ENCODE measurements at regions not wholly inside any gene's neighbourhood (a gene's known extent, or its start where the extent isn't known, plus 50 kb on each side); places are given as distances from the start of the nearest gene placed in this dataset.

GRCh38 chr2:45319683-45320455 lies 291.2 kb downstream of the SRBD1 start:
- Histone ChIP-seq H3K4me1 (ENCODE audit: control insufficient read depth, insufficient read depth, low read length) (no peaks in the 10 kb centered on the region), H3K9me3 (ENCODE audit: control insufficient read depth, insufficient read depth, low read depth, low read length) (no peaks in the 10 kb centered on the region; the same call in 1 of the 2 replicates), H3K36me3 (ENCODE audit: control insufficient read depth in 2 of 2, insufficient read depth in 1 of 2, low read length in 2 of 2) (no peaks in the 10 kb centered on the region), H3K4me3 (ENCODE audit: low read depth, low read length) (no peak overlapping the region), H3K27ac (ENCODE audit: extremely low read depth, low read depth, low read length) (no peak overlapping the region)
- TF ChIP-seq SCRT1 (tag by site-specific recombination; IDR thresholded peaks at IDR 0.05; ENCODE audit: borderline replicate concordance) (no peak), ZNF660 (tag by site-specific recombination; IDR thresholded peaks at IDR 0.05) (no peak), ZNF10 (tag by site-specific recombination; IDR thresholded peaks at IDR 0.05) (no peak), ZNF146 (tag by site-specific recombination; IDR thresholded peaks at IDR 0.05) (no peak), HOXA7 (CRISPR knock-in tag; IDR thresholded peaks at IDR 0.05; ENCODE audit: borderline replicate concordance) (no peak), KLF9 (tag by site-specific recombination; IDR thresholded peaks at IDR 0.05; ENCODE audit: low read depth) (no peak), ZIC2 (tag by site-specific recombination; IDR thresholded peaks at IDR 0.05) (no peak)
- ChIA-PET CTCF (no interaction called here), POLR2A (no interaction called here)

GRCh38 chr2:45318686-45319085 lies 292.4 kb downstream of the SRBD1 start:
- POLR2A ChIA-PET: no interaction called here
- Histone ChIP-seq H3K4me1 (ENCODE audit: control insufficient read depth, insufficient read depth, low read length) (no peaks in the 10 kb centered on the region), H3K27ac (ENCODE audit: extremely low read depth, low read depth, low read length) (no peak overlapping the region), H3K36me3 (ENCODE audit: control insufficient read depth in 2 of 2, insufficient read depth in 1 of 2, low read length in 2 of 2) (no peaks in the 10 kb centered on the region), H3K4me3 (ENCODE audit: low read depth, low read length) (no peak overlapping the region), H3K9me3 (ENCODE audit: control insufficient read depth, insufficient read depth, low read depth, low read length) (no peaks in the 10 kb centered on the region)
- CTCF ChIA-PET: no interaction called here
- TF ChIP-seq SCRT2 (tag by site-specific recombination; IDR thresholded peaks at IDR 0.05): no peak
- no peak for TF ChIP-seq ZNF555 (tag by site-specific recombination; conservative IDR thresholded peaks at IDR 0.05)
- no peak for TF ChIP-seq ZNF639 (tag by site-specific recombination; IDR thresholded peaks at IDR 0.05)
- no peak for TF ChIP-seq KLF7 (tag by site-specific recombination; IDR thresholded peaks at IDR 0.05; ENCODE audit: borderline replicate concordance)
- no peak for TF ChIP-seq OVOL3 (tag by site-specific recombination; IDR thresholded peaks at IDR 0.05)
- TF ChIP-seq BCL6B (tag by site-specific recombination; IDR thresholded peaks at IDR 0.05): no peak
- no peak for TF ChIP-seq GLI2 (tag by site-specific recombination; IDR thresholded peaks at IDR 0.05; ENCODE audit: borderline replicate concordance, low read depth)
- no peak for TF ChIP-seq ZNF324 (tag by site-specific recombination; IDR thresholded peaks at IDR 0.05)
- TF ChIP-seq ZNF366 (tag by site-specific recombination; conservative IDR thresholded peaks at IDR 0.05): no peak
- TF ChIP-seq ZNF24 (tag by site-specific recombination; IDR thresholded peaks at IDR 0.05): no peak
- no peak for TF ChIP-seq ZNF18 (tag by site-specific recombination; IDR thresholded peaks at IDR 0.05)
- no peak for TF ChIP-seq RBAK (tag by site-specific recombination; IDR thresholded peaks at IDR 0.05)
- TF ChIP-seq ZNF548 (tag by site-specific recombination; IDR thresholded peaks at IDR 0.05): no peak
- TF ChIP-seq KLF9 (tag by site-specific recombination; IDR thresholded peaks at IDR 0.05; ENCODE audit: low read depth): no peak
- TF ChIP-seq HIC1 (tag by site-specific recombination; IDR thresholded peaks at IDR 0.05): no peak
- TF ChIP-seq ZNF707 (tag by site-specific recombination; IDR thresholded peaks at IDR 0.05): no peak
- TF ChIP-seq ZNF677 (tag by site-specific recombination; IDR thresholded peaks at IDR 0.05): no peak
